GM19455 (cell line): ENCODE measurements at regions not wholly inside any gene's neighbourhood (a gene's known extent, or its start where the extent isn't known, plus 50 kb on each side); places are given as distances from the start of the nearest gene placed in this dataset.

ENCODE experiments used
- ATAC-seq: cut with Tn5 transposase; IDR thresholded peaks from one replicate; pipeline ENCODE4 v1.9.1; 2021; ENCODE audit not compliant: unreplicated experiment

- ATAC-seq, result peak; percentile 67
Observed at GRCh38 chr12:126772171-126772864, 1494.7 kb upstream of the TMEM132C start.

GRCh38 chr12:126773012-126773411, 1494.0 kb upstream of the TMEM132C start:
- ATAC-seq, result peak; percentile 32

GRCh38 chr12:126773491-126773890, 1493.5 kb upstream of the TMEM132C start:
- ATAC-seq, result no peak

GRCh38 chr12:126776026-126776655, 1490.8 kb upstream of the TMEM132C start:
- ATAC-seq, result no peak

GRCh38 chr12:126780343-126780742, 1486.6 kb upstream of the TMEM132C start:
- no peak for ATAC-seq

- no peak for ATAC-seq
Observed at GRCh38 chr12:126781593-126781992, 1485.4 kb upstream of the TMEM132C start.

GRCh38 chr12:126782083-126782482, 1484.9 kb upstream of the TMEM132C start:
- no peak for ATAC-seq

GRCh38 chr12:126784328-126784921, 1482.5 kb upstream of the TMEM132C start:
- no peak for ATAC-seq

GRCh38 chr12:126789963-126790362, 1477.0 kb upstream of the TMEM132C start:
- no peak for ATAC-seq

GRCh38 chr12:126791122-126791521, 1475.8 kb upstream of the TMEM132C start:
- no peak for ATAC-seq

- no peak for ATAC-seq
Observed at GRCh38 chr12:126792411-126792810, 1474.6 kb upstream of the TMEM132C start.

GRCh38 chr12:126797525-126797924, 1469.4 kb upstream of the TMEM132C start:
- no peak for ATAC-seq

GRCh38 chr12:126798449-126798848, 1468.5 kb upstream of the TMEM132C start:
- no peak for ATAC-seq

GRCh38 chr12:126807312-126807865, 1459.6 kb upstream of the TMEM132C start:
- ATAC-seq, result no peak

- ATAC-seq, result no peak
Observed at GRCh38 chr12:126811391-126811790, 1455.6 kb upstream of the TMEM132C start.

- no peak for ATAC-seq
Observed at GRCh38 chr12:126819554-126819953, 1447.4 kb upstream of the TMEM132C start.

GRCh38 chr12:126830778-126831680, 1435.9 kb upstream of the TMEM132C start:
- no peak for ATAC-seq

- no peak for ATAC-seq
Observed at GRCh38 chr12:126837697-126838096, 1429.3 kb upstream of the TMEM132C start.

- ATAC-seq, result no peak
Observed at GRCh38 chr12:126843915-126844669, 1422.9 kb upstream of the TMEM132C start.

- no peak for ATAC-seq
Observed at GRCh38 chr12:126847005-126847629, 1419.9 kb upstream of the TMEM132C start.
